Loucy (cell line): ENCODE measurements at regions not wholly inside any gene's neighbourhood (a gene's known extent, or its start where the extent isn't known, plus 50 kb on each side); places are given as distances from the start of the nearest gene placed in this dataset.
"Not testable (repeated sequence)": the region's sequence is repeated elsewhere in the genome, so short reads cannot be mapped to it uniquely, and the experiment has no call there.

ENCODE experiments used
- CTCF ChIP-seq: fragments of 200-600 bp; sonication (generic); conservative IDR thresholded peaks from 2 replicates; pipeline ENCODE4 v1.5.1; 2014; ENCODE audit warnings: mild to moderate bottlenecking, antibody characterized with exemption, low read length
- EZH2phosphoT487 ChIP-seq: fragments of 200-600 bp; IDR thresholded peaks from 2 replicates; pipeline ENCODE4 v1.6.1; 2018; ENCODE audit warnings: antibody characterized with exemption, mild to moderate bottlenecking, moderate library complexity, borderline replicate concordance

- TF ChIP-seq CTCF, EZH2phosphoT487: not testable (repeated sequence)
Measured at GRCh38 chr14:23891717-23892116, 61.9 kb upstream of the DHRS4 start.
